ENCODE measurements at regions not wholly inside any gene's neighbourhood (a gene's known extent, or its start where the extent isn't known, plus 50 kb on each side); places are given as distances from the start of the nearest gene placed in this dataset.

DNA sequence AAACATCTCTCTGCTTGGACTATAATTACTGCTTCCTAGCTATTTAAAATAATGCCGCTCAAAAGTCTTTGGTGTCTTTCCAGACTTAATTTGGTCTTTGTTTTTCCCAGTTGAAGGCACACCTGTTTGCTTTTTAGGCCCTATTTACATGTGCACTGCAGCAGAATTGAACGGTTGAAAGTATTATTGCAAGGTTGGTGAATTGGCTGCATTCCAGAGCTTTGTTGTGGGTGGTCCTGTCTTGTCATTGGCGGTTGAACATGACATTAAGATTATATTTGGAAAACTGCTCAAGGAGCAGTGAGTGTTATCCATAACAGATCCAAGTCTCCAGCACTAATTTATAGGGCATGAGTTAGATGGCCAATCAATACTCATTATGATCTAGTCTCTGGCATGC is 656.3 kb downstream of the PTPRC start:
- TF ChIP-seq CTCF (IDR thresholded peaks at IDR 0.05 in 4 of 5, conservative IDR thresholded peaks at IDR 0.05 in 1 of 5), result no peak
- no peak for TF ChIP-seq POLR2A (IDR thresholded peaks at IDR 0.05)
- Histone ChIP-seq H3K4me1 (no peaks in the 10 kb centered on the region), H3K27me3 (no peaks in the 10 kb centered on the region), H3K9me3 (no peaks in the 10 kb centered on the region), H3K4me3 (no peak overlapping the region), H3K27ac (no peak overlapping the region), H3K36me3 (no peaks in the 10 kb centered on the region)
- ATAC-seq, result no peak
- DNase-seq, result no peak
- in situ Hi-C loops (cut with MboI; ENCODE audit: low sequenced_read_pairs in 4 of 4) (no loop called here), intact Hi-C loops (cut with DNase I; ENCODE audit: low total_unique reads) (no loop called here)

GRCh38 chr1:199297174-199297573 is 658.3 kb downstream of the PTPRC start:
- TF ChIP-seq POLR2A (IDR thresholded peaks at IDR 0.05) (no peak), CTCF (IDR thresholded peaks at IDR 0.05 in 4 of 5, conservative IDR thresholded peaks at IDR 0.05 in 1 of 5) (no peak)
- ATAC-seq, result no peak

GRCh38 chr1:199297887-199298286 is 659.0 kb downstream of the PTPRC start:
- in situ Hi-C loops (cut with MboI; ENCODE audit: low sequenced_read_pairs in 4 of 4), result no loop called here
- intact Hi-C loops (cut with DNase I; ENCODE audit: low total_unique reads), result no loop called here
- DNase-seq (no peak), ATAC-seq (no peak)
- TF ChIP-seq CTCF (IDR thresholded peaks at IDR 0.05 in 4 of 5, conservative IDR thresholded peaks at IDR 0.05 in 1 of 5) (no peak), POLR2A (IDR thresholded peaks at IDR 0.05) (no peak)
- no peaks in the 10 kb centered on the region for H3K4me1 ChIP-seq
- H3K9me3 ChIP-seq, result no peaks in the 10 kb centered on the region
- H3K36me3 ChIP-seq, result no peaks in the 10 kb centered on the region
- no peaks in the 10 kb centered on the region for H3K27me3 ChIP-seq
- no peak overlapping the region for H3K4me3 ChIP-seq
- no peak overlapping the region for H3K27ac ChIP-seq

More at GRCh38 chr1:199297174-199297573, 658.3 kb downstream of the PTPRC start:
- no peak overlapping the region for H3K27ac ChIP-seq
- no peaks in the 10 kb centered on the region for H3K27me3 ChIP-seq
- no peaks in the 10 kb centered on the region for H3K4me1 ChIP-seq
- DNase-seq, result no peak
- no peak overlapping the region for H3K4me3 ChIP-seq
- intact Hi-C loops (cut with DNase I; ENCODE audit: low total_unique reads), result no loop called here
- in situ Hi-C loops (cut with MboI; ENCODE audit: low sequenced_read_pairs in 4 of 4), result no loop called here
- H3K36me3 ChIP-seq, result no peaks in the 10 kb centered on the region
- no peaks in the 10 kb centered on the region for H3K9me3 ChIP-seq

- H3K27me3 ChIP-seq, result no peaks in the 10 kb centered on the region
- no peak overlapping the region for H3K27ac ChIP-seq
- DNase-seq (no peak), ATAC-seq (no peak)
- no peak for TF ChIP-seq POLR2A (IDR thresholded peaks at IDR 0.05)
- TF ChIP-seq CTCF (IDR thresholded peaks at IDR 0.05 in 4 of 5, conservative IDR thresholded peaks at IDR 0.05 in 1 of 5), result no peak
- in situ Hi-C loops (cut with MboI; ENCODE audit: low sequenced_read_pairs in 4 of 4) (no loop called here), intact Hi-C loops (cut with DNase I; ENCODE audit: low total_unique reads) (no loop called here)
- H3K4me3 ChIP-seq, result no peak overlapping the region
- H3K4me1 ChIP-seq, result no peaks in the 10 kb centered on the region
- H3K9me3 ChIP-seq, result no peaks in the 10 kb centered on the region
- no peaks in the 10 kb centered on the region for H3K36me3 ChIP-seq
These were observed 660.0 kb downstream of the PTPRC start for GRCh38 chr1:199298825-199299224.

GRCh38 chr1:199301472-199302217 is 662.8 kb downstream of the PTPRC start:
- H3K27me3 ChIP-seq, result no peaks in the 10 kb centered on the region
- H3K4me3 ChIP-seq, result no peak overlapping the region
- TF ChIP-seq CTCF (IDR thresholded peaks at IDR 0.05 in 4 of 5, conservative IDR thresholded peaks at IDR 0.05 in 1 of 5), result no peak
- TF ChIP-seq POLR2A (IDR thresholded peaks at IDR 0.05), result no peak
- H3K36me3 ChIP-seq, result no peaks in the 10 kb centered on the region
- DNase-seq, result no peak
- in situ Hi-C loops (cut with MboI; ENCODE audit: low sequenced_read_pairs in 4 of 4), result no loop called here
- no peak for ATAC-seq
- intact Hi-C loops (cut with DNase I; ENCODE audit: low total_unique reads), result no loop called here
- no peak overlapping the region for H3K27ac ChIP-seq
- H3K9me3 ChIP-seq, result no peaks in the 10 kb centered on the region
- H3K4me1 ChIP-seq, result no peaks in the 10 kb centered on the region

Measured in gastrocnemius medialis (tissue), 4 donors.